ENCODE measurements at regions not wholly inside any gene's neighbourhood (a gene's known extent, or its start where the extent isn't known, plus 50 kb on each side); places are given as distances from the start of the nearest gene placed in this dataset.
"Not testable (repeated sequence)": the region's sequence is repeated elsewhere in the genome, so short reads cannot be mapped to it uniquely, and the experiment has no call there.

DNA sequence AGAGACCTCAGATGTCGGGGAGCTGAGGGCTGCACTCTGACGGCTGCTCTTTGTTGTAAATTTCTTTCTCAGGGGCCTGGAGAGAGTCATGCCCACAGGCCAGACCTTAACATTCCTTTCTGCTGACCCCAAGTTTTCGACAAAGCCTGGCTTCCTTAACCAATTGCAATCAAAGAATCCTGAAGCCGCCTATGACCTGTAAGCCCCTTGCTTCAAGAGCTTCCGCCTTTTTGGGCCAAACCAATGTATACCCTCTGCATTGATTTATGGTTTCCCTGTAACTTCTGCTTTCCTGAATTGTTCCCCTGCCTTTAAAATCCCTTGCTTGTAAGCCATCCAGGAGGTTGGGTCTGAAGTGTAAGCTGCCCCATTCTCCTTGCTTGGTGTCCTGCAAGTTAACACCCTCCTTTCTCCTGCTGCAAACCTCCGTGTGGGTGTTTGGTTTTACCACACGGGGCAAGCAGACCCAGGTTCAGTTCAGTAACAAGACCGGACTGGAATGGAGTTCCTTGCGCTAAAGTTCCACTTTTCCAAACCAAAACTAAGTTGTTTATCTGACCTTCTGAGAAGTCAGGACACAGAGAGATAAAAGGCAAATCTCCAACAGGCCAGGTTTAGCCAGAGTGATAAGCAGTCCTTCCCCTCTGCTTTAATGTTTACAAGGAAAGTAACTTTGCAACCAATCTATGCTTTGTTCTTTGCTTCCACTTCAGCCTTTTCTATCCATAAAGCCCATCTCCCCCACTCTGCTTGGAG is 141.6 kb downstream of the KCNJ12 start:
- DNase-seq, result no peak

DNA sequence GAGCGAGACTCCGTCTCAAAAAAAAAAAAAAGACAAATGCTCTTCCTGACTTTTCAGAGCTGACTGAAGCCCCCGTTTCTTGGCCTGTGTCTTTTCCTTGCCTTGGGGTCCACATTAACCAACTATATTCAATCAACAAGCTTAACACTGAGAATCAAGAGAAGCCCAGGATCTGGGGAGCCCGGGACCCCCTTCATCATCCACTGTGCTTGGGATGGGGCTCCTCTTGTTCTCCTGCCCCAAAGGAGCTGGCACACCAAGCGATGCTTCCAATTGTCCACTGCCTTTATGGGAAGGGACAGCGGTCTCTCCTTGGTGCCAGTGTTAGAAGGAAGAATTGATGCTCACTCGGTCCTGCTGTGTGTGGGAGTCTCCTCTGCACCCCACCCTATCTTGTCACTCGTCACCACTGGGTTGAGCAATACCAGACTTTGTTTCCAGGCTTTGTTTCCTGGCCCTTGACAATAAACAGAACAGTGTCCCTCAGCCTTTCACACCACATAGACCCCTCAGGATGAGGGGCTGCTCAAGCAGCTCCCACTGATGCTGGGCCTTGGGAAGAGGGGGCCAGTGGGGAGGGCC is 146.7 kb downstream of the KCNJ12 start:
- no peak for DNase-seq

GRCh38 chr17:21523497-21524210 is 147.5 kb downstream of the KCNJ12 start:
- DNase-seq, result no peak

DNA sequence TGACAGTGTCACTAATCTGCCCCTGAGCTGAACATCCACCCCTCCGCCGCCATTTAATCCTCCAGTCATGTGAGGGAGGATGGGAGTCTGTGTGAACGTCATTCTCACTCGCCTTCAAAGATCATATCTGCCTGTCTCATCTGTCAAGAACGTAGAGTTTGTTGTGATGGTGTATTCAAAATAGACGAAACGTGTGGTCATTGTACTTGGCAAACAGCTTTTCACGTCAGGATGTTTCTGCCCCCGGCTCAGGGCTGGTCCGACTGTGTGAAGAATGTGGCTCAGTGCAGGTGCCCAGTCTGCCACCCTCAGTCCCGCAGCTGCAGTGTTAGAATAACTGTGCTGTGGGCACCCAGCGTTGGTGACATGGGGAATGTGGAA is 148.0 kb downstream of the KCNJ12 start:
- no peak for DNase-seq

- no peak for DNase-seq
Measured at GRCh38 chr17:21525464-21526130, 149.4 kb downstream of the KCNJ12 start.

DNA sequence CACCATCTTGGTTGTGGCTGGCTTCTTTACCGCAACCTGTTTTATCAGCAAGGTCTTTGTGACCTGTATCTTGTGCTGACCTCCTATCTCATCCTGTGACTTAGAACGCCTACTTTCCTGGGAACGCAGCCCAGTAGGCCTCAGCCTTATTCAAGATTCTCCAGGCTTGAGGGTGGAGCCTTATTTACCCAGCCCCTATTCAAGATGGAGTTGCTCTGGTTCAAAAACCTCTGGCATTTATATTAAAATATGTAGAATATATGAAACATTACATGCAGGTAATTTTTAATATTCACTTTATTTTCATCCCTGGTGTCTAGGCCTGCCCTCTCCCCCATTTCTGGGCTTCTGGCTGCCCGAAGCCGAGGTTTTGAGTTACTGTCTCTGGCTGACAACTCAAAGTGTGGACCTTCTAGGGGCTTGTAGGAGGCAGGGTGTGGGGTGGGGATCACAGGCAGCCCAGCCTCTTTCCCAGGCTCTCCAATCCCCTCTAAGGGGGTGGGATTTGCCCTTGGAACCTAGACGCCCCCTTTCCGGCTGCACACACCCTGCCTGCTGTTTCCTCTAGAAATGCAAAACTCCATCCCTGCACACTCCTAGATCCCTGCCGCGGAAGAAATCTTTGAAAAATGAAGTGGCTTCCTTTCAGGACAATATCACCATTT is 152.0 kb downstream of the KCNJ12 start:
- no peak for DNase-seq

DNA sequence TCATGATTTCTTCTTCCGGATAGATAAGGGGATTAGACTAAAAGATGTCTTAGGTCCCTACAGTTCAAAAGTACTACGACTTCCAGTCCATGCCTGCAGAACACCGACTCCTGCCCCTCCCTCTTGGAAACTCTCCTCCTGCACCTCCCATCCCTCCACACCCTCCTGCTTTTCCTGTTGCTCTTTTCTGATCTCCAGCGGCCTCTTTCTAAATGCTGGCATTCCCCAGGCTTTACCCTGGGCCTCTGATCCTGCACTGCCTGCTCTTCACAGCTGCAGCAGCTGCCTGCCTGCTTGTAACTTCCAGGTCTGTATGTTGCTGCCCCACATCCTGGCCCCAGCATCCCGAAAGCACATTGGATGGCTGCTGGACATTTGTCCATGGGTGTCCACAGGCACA is 154.2 kb downstream of the KCNJ12 start:
- DNase-seq, result no peak

DNA sequence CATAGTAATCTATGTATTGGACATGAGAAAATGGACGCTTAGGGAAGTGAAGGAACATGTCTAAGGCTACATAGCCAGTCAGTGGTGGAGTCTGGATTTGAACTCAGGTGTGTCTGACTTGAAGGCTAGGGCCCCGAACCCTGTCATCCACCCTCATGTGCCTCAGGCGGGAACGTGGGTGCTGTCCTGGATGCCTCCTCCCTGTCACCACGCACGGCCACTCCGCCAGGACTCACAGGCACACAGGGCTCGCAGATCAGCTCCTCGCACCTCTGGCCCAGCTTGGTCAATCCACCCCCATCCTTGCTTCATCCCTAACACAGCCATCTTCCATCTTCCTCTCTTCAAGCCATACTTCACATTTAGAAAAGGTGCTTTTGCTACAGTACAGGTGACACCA is 154.7 kb downstream of the KCNJ12 start:
- DNase-seq, result no peak

- no peak for DNase-seq
Measured at GRCh38 chr17:21532763-21533385, 156.7 kb downstream of the KCNJ12 start.

- DNase-seq, result no peak
Measured at GRCh38 chr17:21535686-21536375, 156.5 kb upstream of the KCNJ18 start.

- no peak for DNase-seq
Measured at GRCh38 chr17:21537302-21537701, 155.0 kb upstream of the KCNJ18 start.

GRCh38 chr17:21538615-21539014 is 153.7 kb upstream of the KCNJ18 start:
- no peak for DNase-seq

DNA sequence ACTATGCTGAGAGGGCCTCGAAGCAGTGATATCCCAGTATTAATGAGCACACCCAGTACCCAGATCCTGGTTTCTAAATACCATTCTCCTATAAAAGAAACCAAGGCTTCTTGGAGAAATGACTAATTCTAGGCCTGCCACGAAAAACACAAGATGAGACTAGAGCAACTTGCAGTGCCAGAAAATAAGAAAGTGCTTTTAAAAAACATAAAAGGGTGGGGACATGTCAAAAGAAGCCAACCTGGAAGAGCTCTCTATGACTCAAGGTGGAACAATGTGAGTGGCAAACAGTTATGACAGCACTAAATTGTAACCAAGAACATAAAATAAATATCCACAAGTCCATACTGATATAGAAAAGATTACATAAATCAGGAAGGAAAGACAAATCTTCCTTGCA is 153.2 kb upstream of the KCNJ18 start:
- DNase-seq, result no peak

GRCh38 chr17:21540502-21540901 is 151.8 kb upstream of the KCNJ18 start:
- DNase-seq, result no peak

- no peak for DNase-seq
Measured at GRCh38 chr17:21542070-21542469, 150.3 kb upstream of the KCNJ18 start.

DNA sequence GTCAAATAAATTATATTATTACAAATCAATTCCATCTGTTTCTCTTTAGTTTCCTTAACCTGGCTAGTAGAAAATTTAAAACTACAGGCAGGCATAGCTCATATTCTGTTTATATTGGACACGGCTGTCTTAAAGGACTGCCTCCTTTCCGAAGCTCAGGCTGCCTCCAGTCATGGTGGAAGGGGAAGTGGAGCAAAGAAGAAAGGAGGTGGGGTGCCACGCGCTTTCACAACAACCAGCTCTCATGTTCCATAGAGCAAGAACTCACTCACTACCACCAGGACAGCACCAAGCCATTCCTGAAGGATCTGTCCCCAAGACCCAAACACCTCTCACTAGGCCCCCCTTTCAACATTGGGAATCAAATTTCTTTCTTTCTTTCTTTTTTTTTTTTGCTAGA is 149.3 kb upstream of the KCNJ18 start:
- DNase-seq, result no peak

DNA sequence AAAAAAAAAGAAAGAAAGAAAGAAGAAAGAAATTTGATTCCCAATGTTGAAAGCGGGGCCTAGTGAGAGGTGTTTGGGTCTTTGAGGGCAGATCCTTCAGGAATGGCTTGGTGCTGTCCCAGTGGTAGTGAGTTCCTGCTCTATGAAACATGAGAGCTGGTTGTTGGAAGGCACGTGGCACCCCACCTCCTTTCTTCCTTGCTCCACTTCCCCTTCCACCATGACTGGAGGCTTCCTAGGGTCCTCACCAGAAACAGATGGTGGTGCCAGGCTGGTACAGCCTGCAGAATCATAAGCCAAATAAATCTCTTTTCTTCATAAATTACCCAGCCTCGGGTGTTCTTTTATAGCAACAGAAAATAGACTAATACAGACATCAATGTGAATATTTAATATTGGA is 147.3 kb upstream of the KCNJ18 start:
- DNase-seq, result no peak

GRCh38 chr17:21548236-21548635 is 144.1 kb upstream of the KCNJ18 start:
- no peak for DNase-seq

DNA sequence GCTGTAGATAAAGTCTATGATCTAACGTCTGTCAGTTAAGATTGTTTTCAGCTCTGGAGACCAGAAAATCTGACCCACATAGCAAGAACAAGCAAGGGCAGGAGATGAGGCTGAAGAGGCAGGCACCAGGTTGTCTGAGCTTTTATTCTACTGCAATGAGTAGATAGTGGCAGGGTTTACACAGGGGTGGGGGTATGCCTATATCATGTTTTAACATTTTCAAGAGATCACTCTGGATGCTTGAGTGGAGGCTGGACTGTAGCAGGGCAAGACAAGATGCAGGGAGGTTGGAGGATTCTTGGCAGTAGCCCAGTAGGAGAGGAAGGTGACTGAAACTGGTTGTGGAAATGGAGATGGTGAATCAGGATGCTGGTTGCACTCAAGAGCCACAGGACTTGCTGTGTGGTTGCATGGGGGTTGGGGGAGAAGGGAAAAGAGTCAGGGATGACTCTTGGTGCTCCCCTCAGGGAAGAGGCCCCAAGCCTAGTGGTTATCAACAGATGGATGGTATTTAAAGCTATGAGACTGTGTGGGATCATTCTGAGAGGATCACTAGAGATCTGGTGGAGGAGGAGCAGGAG is 143.1 kb upstream of the KCNJ18 start:
- DNase-seq, result no peak

DNA sequence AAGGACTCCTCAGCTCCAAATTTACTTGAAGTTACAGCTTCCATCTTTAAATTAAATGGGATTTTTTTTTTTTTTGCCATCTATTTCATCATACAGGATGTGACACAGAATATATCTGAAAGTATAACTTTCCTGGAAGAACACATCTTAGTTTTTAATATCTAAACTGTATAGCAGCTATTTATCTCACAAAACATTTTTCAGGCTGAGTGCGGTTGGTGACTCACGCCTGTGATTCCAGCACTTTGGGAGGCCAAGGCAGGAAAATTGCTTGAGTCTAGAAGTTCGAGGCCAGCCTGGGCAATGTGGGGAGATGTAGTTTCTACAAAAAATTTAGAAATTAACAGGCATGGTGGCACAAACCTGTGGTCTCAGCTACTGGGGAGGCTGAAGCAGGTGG is 142.3 kb upstream of the KCNJ18 start:
- not testable (repeated sequence) for DNase-seq

DNA sequence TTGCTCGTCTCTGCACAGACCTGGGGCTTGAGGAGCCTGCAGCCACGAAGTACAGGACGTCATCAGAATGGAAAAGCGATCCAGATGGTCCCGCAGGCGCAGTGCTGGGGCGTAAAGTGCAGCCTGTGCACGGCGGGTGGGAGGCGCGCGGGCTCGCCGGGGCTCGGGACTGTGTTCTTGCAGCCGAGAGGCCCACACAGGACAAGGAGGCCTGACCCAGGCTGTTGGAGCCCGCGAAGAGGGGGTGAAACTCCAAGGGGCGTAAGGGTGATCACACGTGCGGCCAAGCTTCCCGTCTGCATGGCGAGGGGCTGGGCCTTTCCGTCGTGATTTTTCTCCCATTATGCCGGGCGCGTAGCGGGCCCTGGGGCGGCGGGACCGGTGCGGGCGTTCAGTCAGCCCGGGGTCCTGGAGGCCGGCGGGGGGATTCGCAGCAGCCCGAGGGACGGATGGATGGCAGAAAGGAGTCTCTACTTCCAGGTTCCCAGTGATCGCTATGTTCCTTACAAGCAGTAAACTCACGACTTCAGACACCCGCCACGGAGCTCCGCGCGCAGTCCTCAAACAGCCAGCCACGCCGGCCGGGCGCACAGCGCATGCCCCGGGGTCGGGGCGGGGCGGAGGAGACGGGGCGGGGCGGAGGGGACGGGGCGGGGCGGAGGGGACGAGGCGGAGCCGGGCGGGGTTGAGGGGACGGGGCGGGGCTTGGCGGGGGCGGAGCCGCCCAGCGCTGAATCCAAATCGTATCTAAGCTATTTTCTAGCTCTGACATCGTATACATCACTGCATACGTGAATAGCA is 141.0 kb upstream of the KCNJ18 start:
- DNase-seq, result peak; percentile 34

Measured in COR-L47 (cell line).